ENCODE measurements at regions not wholly inside any gene's neighbourhood (a gene's known extent, or its start where the extent isn't known, plus 50 kb on each side); places are given as distances from the start of the nearest gene placed in this dataset.

DNA sequence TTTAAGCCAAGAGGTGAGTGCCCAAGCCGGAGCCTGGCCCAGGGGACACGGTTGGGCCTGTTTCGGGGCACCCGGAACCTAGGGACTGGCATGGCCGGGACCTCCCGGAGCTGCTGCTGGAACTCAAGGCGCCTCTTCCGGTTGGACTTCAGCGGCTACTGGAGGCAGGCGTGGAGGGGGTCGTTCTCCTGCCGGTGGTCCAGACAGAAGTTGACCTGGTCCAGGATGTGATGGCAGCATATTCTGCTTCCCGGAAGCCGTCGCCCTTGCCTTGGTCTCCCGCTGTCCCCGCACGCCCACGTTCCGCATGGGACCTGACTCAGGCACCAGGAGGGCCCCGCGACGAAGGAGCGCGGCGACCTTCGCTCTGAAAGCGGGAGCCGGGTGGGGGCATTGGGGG is 240.8 kb downstream of the FOXA2 start:
- no peak for TF ChIP-seq MAFK (IDR thresholded peaks at IDR 0.05; ENCODE audit: low read depth, low read length)
- no peak for TF ChIP-seq CTCF (IDR thresholded peaks at IDR 0.05; ENCODE audit: control extremely low read depth in 1 of 3, insufficient read depth in 1 of 3, low read depth in 1 of 3, low read length in 3 of 3)
- TF ChIP-seq, protein P1, sequence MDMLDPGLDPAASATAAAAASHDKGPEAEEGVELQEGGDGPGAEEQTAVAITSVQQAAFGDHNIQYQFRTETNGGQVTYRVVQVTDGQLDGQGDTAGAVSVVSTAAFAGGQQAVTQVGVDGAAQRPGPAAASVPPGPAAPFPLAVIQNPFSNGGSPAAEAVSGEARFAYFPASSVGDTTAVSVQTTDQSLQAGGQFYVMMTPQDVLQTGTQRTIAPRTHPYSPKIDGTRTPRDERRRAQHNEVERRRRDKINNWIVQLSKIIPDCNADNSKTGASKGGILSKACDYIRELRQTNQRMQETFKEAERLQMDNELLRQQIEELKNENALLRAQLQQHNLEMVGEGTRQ (IDR thresholded peaks at IDR 0.05; ENCODE audit: low read length) = no peak
- TF ChIP-seq PHF8 (conservative IDR thresholded peaks at IDR 0.05; ENCODE audit: low read depth, low read length) = no peak

Measured in H1 (cell line).